Endodermal cell (in vitro differentiated cells): ENCODE measurements at regions not wholly inside any gene's neighbourhood (a gene's known extent, or its start where the extent isn't known, plus 50 kb on each side); places are given as distances from the start of the nearest gene placed in this dataset.

Source experiments
- DNase-seq: peaks from one replicate; pipeline ENCODE4 v3.0.0-alpha.2; 2017
- H3K27ac ChIP-seq: 2 replicates; pipeline ENCODE4 v1.5.1; 2013; ENCODE audit warnings: mild to moderate bottlenecking, low read depth, low read length, moderate library complexity
- H3K27me3 ChIP-seq: 2 replicates; pipeline ENCODE4 v1.6.1; 2013; ENCODE audit warnings: mild to moderate bottlenecking, low read length, moderate library complexity; ENCODE audit not compliant: insufficient read depth, control insufficient read depth, poor library complexity, severe bottlenecking
- H3K36me3 ChIP-seq: 2 replicates; pipeline ENCODE4 v1.7.0; 2013; ENCODE audit warnings: mild to moderate bottlenecking, low read length, moderate library complexity; ENCODE audit not compliant: control insufficient read depth, insufficient read depth
- H3K4me1 ChIP-seq: one replicate; pipeline ENCODE4 v1.7.0; 2013; ENCODE audit warnings: low read length; ENCODE audit not compliant: control insufficient read depth, insufficient read depth
- H3K4me3 ChIP-seq: 2 replicates; pipeline ENCODE4 v1.5.1; 2013; ENCODE audit warnings: mild to moderate bottlenecking, low read length, moderate library complexity
- H3K9ac ChIP-seq: 2 replicates; pipeline ENCODE4 v1.6.1; 2013; ENCODE audit warnings: mild to moderate bottlenecking, low read length, moderate library complexity; ENCODE audit not compliant: poor library complexity, severe bottlenecking; ENCODE audit errors: extremely low read depth
- H3K9me3 ChIP-seq: 2 replicates; pipeline ENCODE4 v1.6.1; 2013; ENCODE audit warnings: mild to moderate bottlenecking, low read length, moderate library complexity; ENCODE audit not compliant: control insufficient read depth
- H3K27ac Mint-ChIP-seq: 2 replicates; pipeline ENCODE4 v1.8.0; 2020; ENCODE audit warnings: mixed read lengths
- H3K27me3 Mint-ChIP-seq: 2 replicates; pipeline ENCODE4 v1.8.0; 2021; ENCODE audit warnings: mild to moderate bottlenecking, mixed read lengths; ENCODE audit not compliant: insufficient read depth
- H3K36me3 Mint-ChIP-seq: 2 replicates; pipeline ENCODE4 v1.8.0; 2020; ENCODE audit warnings: low read depth, mixed read lengths
- H3K4me1 Mint-ChIP-seq: 2 replicates; pipeline ENCODE4 v1.8.0; 2020; ENCODE audit warnings: mixed read lengths
- H3K4me3 Mint-ChIP-seq: 2 replicates; pipeline ENCODE4 v1.8.0; 2020; ENCODE audit warnings: mild to moderate bottlenecking, moderate library complexity, mixed read lengths
- H3K9me3 Mint-ChIP-seq: 2 replicates; pipeline ENCODE4 v1.8.0; 2020; ENCODE audit warnings: mild to moderate bottlenecking, mixed read lengths
- WGBS, 2 experiments: methylation state at CpG; one replicate each; pipeline versions ENCODE4 v1.1.5 to v1.1.7; 2013; ENCODE audit warnings: missing lambda C conversion rate in 2 of 2, mixed read lengths in 1 of 2; ENCODE audit not compliant: insufficient coverage in 1 of 2, insufficient read length in 1 of 2; 5-methylcytosine and 5-hydroxymethylcytosine counted together
- TF ChIP-seq, protein P1 (sequence below): fragments of 200-600 bp; sonication (generic); conservative IDR thresholded peaks from 2 replicates; pipeline ENCODE4 v1.5.0; 2021; ENCODE audit warnings: antibody characterized with exemption, mild to moderate bottlenecking

- Histone ChIP-seq H3K27me3 (no peaks in the 10 kb centered on the region), H3K9ac (no peak overlapping the region), H3K4me1 (peaks cover 12% of the 10 kb centered on the region), H3K4me3 (peak overlapping the region; percentile 32), H3K36me3 (no peaks in the 10 kb centered on the region), H3K27ac (no peak overlapping the region), H3K9me3 (no peaks in the 10 kb centered on the region)
- Mint-ChIP-seq H3K27me3 (peaks cover 29% of the 10 kb centered on the region), H3K4me3 (peak overlapping the region; percentile 13), H3K4me1 (peaks cover 31% of the 10 kb centered on the region), H3K9me3 (no peaks in the 10 kb centered on the region), H3K27ac (no peak overlapping the region), H3K36me3 (no peaks in the 10 kb centered on the region)
- peak; percentile 71 for DNase-seq
- TF ChIP-seq, protein P1, sequence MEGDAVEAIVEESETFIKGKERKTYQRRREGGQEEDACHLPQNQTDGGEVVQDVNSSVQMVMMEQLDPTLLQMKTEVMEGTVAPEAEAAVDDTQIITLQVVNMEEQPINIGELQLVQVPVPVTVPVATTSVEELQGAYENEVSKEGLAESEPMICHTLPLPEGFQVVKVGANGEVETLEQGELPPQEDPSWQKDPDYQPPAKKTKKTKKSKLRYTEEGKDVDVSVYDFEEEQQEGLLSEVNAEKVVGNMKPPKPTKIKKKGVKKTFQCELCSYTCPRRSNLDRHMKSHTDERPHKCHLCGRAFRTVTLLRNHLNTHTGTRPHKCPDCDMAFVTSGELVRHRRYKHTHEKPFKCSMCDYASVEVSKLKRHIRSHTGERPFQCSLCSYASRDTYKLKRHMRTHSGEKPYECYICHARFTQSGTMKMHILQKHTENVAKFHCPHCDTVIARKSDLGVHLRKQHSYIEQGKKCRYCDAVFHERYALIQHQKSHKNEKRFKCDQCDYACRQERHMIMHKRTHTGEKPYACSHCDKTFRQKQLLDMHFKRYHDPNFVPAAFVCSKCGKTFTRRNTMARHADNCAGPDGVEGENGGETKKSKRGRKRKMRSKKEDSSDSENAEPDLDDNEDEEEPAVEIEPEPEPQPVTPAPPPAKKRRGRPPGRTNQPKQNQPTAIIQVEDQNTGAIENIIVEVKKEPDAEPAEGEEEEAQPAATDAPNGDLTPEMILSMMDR: no peak
- 41 to 48% methylated on average over 8 of the region's 8 CpGs for WGBS, 2 experiments
Observed at GRCh38 chr14:65333943-65334687, 78.4 kb upstream of the FUT8 start.

DNA sequence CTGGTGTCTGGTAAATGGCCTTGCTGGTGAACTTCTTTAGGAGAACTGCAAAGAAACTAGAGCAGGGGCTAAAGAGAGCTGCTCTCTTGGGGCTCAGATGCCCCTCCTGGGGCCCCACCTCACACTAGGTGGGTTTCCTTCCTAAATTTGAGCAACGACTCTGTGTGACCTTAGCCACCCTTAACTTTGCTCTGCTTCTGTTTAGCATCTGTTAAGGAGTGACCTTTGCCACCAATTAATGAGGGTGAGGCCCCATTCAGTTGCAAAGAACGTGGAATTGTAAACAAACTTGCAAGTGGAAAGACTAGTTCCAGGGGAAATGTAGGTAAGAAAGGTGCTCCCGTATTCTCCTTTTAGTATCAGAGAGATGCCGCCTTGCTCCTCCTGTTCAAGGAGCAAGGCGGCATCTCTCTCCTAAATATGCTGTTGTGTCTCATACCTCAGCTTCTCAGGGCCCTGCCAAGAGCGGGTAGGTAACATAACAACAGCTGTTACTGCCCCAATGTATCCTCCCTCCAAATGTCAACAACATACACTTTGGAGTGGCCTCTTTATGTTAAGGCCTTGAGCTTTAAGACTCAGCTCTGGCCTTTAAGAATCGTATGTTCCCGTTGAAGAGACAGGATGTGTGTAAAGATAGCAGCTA is 77.6 kb upstream of the FUT8 start:
- peak overlapping the region; percentile 13 for H3K4me3 Mint-ChIP-seq
- H3K9ac ChIP-seq: no peak overlapping the region
- 29 to 48% methylated on average over 5 to 8 of the region's 8 CpGs for WGBS, 2 experiments
- H3K36me3 ChIP-seq: no peaks in the 10 kb centered on the region
- H3K9me3 ChIP-seq: no peaks in the 10 kb centered on the region
- H3K4me1 ChIP-seq: peaks cover 12% of the 10 kb centered on the region
- H3K36me3 Mint-ChIP-seq: no peaks in the 10 kb centered on the region
- TF ChIP-seq, protein P1: no peak
- H3K27ac ChIP-seq: no peak overlapping the region
- no peaks in the 10 kb centered on the region for H3K27me3 ChIP-seq
- H3K4me1 Mint-ChIP-seq: peaks cover 31% of the 10 kb centered on the region
- no peak overlapping the region for H3K27ac Mint-ChIP-seq
- H3K9me3 Mint-ChIP-seq: no peaks in the 10 kb centered on the region
- H3K27me3 Mint-ChIP-seq: peaks cover 29% of the 10 kb centered on the region
- peak overlapping the region; percentile 32 for H3K4me3 ChIP-seq
- peak; percentile 71 for DNase-seq

- H3K36me3 ChIP-seq: no peaks in the 10 kb centered on the region
- Mint-ChIP-seq H3K4me1 (peaks cover 31% of the 10 kb centered on the region), H3K4me3 (no peak overlapping the region), H3K9me3 (no peaks in the 10 kb centered on the region), H3K27ac (no peak overlapping the region), H3K27me3 (peaks cover 25% of the 10 kb centered on the region), H3K36me3 (no peaks in the 10 kb centered on the region)
- H3K4me3 ChIP-seq: no peak overlapping the region
- no peak for DNase-seq
- H3K9ac ChIP-seq: no peak overlapping the region
- H3K27me3 ChIP-seq: no peaks in the 10 kb centered on the region
- WGBS, 2 experiments: 93 to 100% methylated on average over 1 to 3 of the region's 4 CpGs
- TF ChIP-seq, protein P1: no peak
- H3K4me1 ChIP-seq: peaks cover 12% of the 10 kb centered on the region
- H3K9me3 ChIP-seq: no peaks in the 10 kb centered on the region
- no peak overlapping the region for H3K27ac ChIP-seq
Observed at GRCh38 chr14:65335411-65335947, 77.1 kb upstream of the FUT8 start.
